Ascending aorta (tissue), 2 donors: ENCODE measurements at regions not wholly inside any gene's neighbourhood (a gene's known extent, or its start where the extent isn't known, plus 50 kb on each side); places are given as distances from the start of the nearest gene placed in this dataset.

ENCODE experiments used
- DNase-seq, 2 donors: peaks; one replicate each; pipeline ENCODE4 v3.0.0-alpha.2; 2019; ENCODE audit warnings: low spot score in 2 of 2
- H3K27ac ChIP-seq, 2 donors: fragments of 200-600 bp; sonication (generic); one replicate each; pipeline ENCODE4 v1.5.1; 2016 to 2017; ENCODE audit warnings: mild to moderate bottlenecking in 1 of 2
- H3K27me3 ChIP-seq: fragments of 200-600 bp; sonication (generic); one replicate; pipeline ENCODE4 v1.5.1; 2017
- H3K36me3 ChIP-seq, 2 donors: fragments of 200-600 bp; sonication (generic); one replicate each; pipeline ENCODE4 v1.5.1; 2016
- H3K4me1 ChIP-seq, 2 donors: fragments of 200-600 bp; sonication (generic); one replicate each; pipeline ENCODE4 v1.5.1; 2016 to 2017; ENCODE audit warnings: mild to moderate bottlenecking in 1 of 2
- H3K4me3 ChIP-seq, 2 donors: fragments of 200-600 bp; sonication (generic); one replicate each; pipeline ENCODE4 v1.5.1; 2016 to 2017; ENCODE audit warnings: mild to moderate bottlenecking in 1 of 2
- H3K9me3 ChIP-seq, 2 donors: fragments of 200-600 bp; sonication (generic); one replicate each; pipeline ENCODE4 v1.5.1; 2016
- intact Hi-C: fragments of 100-400 bp; cut with DNase I; formaldehyde crosslinking; loops from one replicate; pipeline ENCODE4 v1.15.1; 2023
- TF ChIP-seq, protein P1 (sequence below), 3 experiments: fragments of 200-600 bp in 2 of 3; fragments of 450-650 bp in 1 of 3; sonication (generic) in 2 of 3; IDR thresholded peaks; one replicate each; pipeline ENCODE4 v1.5.1; 2016 to 2019; ENCODE audit warnings: antibody characterized with exemption in 3 of 3, mild to moderate bottlenecking in 1 of 3, moderate library complexity in 1 of 3

GRCh38 chr18:30766053-30766452 lies 276.5 kb downstream of the DSC3 start:
- Histone ChIP-seq H3K4me3 (no peak overlapping the region), H3K36me3 (no peaks in the 10 kb centered on the region)
- TF ChIP-seq, protein P1, sequence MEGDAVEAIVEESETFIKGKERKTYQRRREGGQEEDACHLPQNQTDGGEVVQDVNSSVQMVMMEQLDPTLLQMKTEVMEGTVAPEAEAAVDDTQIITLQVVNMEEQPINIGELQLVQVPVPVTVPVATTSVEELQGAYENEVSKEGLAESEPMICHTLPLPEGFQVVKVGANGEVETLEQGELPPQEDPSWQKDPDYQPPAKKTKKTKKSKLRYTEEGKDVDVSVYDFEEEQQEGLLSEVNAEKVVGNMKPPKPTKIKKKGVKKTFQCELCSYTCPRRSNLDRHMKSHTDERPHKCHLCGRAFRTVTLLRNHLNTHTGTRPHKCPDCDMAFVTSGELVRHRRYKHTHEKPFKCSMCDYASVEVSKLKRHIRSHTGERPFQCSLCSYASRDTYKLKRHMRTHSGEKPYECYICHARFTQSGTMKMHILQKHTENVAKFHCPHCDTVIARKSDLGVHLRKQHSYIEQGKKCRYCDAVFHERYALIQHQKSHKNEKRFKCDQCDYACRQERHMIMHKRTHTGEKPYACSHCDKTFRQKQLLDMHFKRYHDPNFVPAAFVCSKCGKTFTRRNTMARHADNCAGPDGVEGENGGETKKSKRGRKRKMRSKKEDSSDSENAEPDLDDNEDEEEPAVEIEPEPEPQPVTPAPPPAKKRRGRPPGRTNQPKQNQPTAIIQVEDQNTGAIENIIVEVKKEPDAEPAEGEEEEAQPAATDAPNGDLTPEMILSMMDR (IDR thresholded peaks at IDR 0.05): no peak

DNA sequence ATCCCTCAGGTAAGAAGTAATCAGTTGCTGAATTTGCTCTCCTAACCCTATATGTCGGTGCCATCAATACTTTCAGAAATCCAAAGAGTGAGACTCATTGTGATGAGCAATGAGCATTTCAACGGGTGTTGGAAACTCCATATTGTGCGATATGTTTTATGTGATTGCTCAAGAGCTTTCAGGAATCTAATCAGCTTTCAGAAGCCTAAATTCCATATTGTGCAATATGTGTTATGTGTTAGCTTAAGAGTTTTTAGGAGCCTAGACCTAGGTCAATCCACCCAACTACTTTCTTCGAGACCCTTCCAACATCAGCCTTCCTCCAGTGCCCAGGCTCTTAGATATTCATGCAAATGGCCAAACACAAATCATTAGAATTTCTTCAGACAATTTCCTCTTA lies 277.3 kb downstream of the DSC3 start:
- DNase-seq: no peak
- intact Hi-C loops: no loop called here
- H3K27ac ChIP-seq: no peak overlapping the region
- TF ChIP-seq, protein P1 (IDR thresholded peaks at IDR 0.05): no peak
- H3K27me3 ChIP-seq: no peaks in the 10 kb centered on the region
- H3K4me3 ChIP-seq: no peak overlapping the region
- no peaks in the 10 kb centered on the region for H3K9me3 ChIP-seq
- no peaks in the 10 kb centered on the region for H3K36me3 ChIP-seq
- no peaks in the 10 kb centered on the region for H3K4me1 ChIP-seq

More at GRCh38 chr18:30766053-30766452, 276.5 kb downstream of the DSC3 start:
- Histone ChIP-seq H3K27ac (no peak overlapping the region), H3K27me3 (no peaks in the 10 kb centered on the region), H3K9me3 (no peaks in the 10 kb centered on the region), H3K4me1 (no peaks in the 10 kb centered on the region)
- intact Hi-C loops: no loop called here
- DNase-seq: no peak

DNA sequence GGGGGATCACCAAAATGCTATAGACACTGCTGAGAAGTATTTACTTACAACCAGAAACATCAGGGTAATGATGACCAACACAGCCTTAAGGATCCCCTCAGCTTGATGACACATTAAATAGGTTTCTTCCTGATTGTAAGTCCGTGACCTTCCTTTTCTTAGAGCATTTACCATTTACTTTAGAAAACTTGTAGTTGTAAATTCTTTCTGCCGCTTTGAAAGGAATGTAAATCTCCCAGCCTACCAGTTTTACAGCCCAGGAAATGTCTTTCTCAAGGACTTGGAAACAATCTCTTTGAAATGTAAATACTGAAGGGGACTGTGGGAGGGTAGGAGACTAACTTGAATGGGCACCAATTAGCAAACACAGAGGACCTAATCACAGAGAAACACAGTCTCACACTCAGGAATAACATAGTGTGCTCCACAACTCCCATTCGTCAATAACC lies 278.6 kb downstream of the DSC3 start:
- DNase-seq: no peak
- H3K36me3 ChIP-seq: no peaks in the 10 kb centered on the region
- intact Hi-C loops: no loop called here
- no peaks in the 10 kb centered on the region for H3K9me3 ChIP-seq
- no peaks in the 10 kb centered on the region for H3K27me3 ChIP-seq
- no peak overlapping the region for H3K27ac ChIP-seq
- H3K4me3 ChIP-seq: no peak overlapping the region
- TF ChIP-seq, protein P1 (IDR thresholded peaks at IDR 0.05): no peak
- no peaks in the 10 kb centered on the region for H3K4me1 ChIP-seq

DNA sequence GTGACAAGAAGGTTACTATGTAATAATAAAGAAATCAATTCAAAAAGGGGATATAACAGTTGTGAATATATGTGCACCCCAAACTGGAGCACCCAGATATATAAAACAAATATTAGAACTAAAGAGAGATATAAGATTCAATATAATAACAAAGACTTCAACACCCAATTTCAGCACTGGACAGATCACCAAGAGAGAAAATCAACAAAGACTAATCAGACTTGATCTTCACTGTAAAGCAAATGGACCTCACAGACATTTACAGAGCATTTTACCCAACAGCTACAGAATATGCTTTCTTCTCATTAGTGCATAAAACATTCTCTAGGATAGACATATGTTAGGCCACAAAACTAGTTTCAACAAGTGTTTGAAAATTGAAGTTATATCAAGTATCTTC lies 287.7 kb downstream of the DSC3 start:
- TF ChIP-seq, protein P1 (IDR thresholded peaks at IDR 0.05): no peak
- DNase-seq: no peak
- intact Hi-C loops: no loop called here

GRCh38 chr18:30748541-30748940 lies 294.0 kb downstream of the DSC3 start:
- Histone ChIP-seq H3K9me3 (no peaks in the 10 kb centered on the region), H3K27ac (no peak overlapping the region), H3K4me1 (no peaks in the 10 kb centered on the region), H3K27me3 (no peaks in the 10 kb centered on the region), H3K36me3 (no peaks in the 10 kb centered on the region), H3K4me3 (no peak overlapping the region)
- no peak for DNase-seq
- TF ChIP-seq, protein P1 (IDR thresholded peaks at IDR 0.05): no peak
- intact Hi-C loops: no loop called here

More for the DNA sequence above, 287.7 kb downstream of the DSC3 start:
- H3K27ac ChIP-seq: no peak overlapping the region
- no peaks in the 10 kb centered on the region for H3K27me3 ChIP-seq
- no peaks in the 10 kb centered on the region for H3K9me3 ChIP-seq
- no peaks in the 10 kb centered on the region for H3K36me3 ChIP-seq
- no peak overlapping the region for H3K4me3 ChIP-seq
- no peaks in the 10 kb centered on the region for H3K4me1 ChIP-seq

GRCh38 chr18:30746224-30746623 lies 296.3 kb downstream of the DSC3 start:
- intact Hi-C loops: no loop called here
- TF ChIP-seq, protein P1 (IDR thresholded peaks at IDR 0.05): no peak

More at GRCh38 chr18:30746224-30746623, 296.3 kb downstream of the DSC3 start:
- H3K4me3 ChIP-seq: no peak overlapping the region
- H3K27me3 ChIP-seq: no peaks in the 10 kb centered on the region
- H3K27ac ChIP-seq: no peak overlapping the region
- no peaks in the 10 kb centered on the region for H3K36me3 ChIP-seq
- no peaks in the 10 kb centered on the region for H3K9me3 ChIP-seq
- DNase-seq: no peak
- no peaks in the 10 kb centered on the region for H3K4me1 ChIP-seq
